Ectodermal cell (in vitro differentiated cells): ENCODE measurements at regions not wholly inside any gene's neighbourhood (a gene's known extent, or its start where the extent isn't known, plus 50 kb on each side); places are given as distances from the start of the nearest gene placed in this dataset.

Experiments
- H3K27ac ChIP-seq: 2 replicates; pipeline ENCODE4 v1.7.0; 2013; ENCODE audit warnings: mild to moderate bottlenecking, low read depth, low read length; ENCODE audit not compliant: insufficient read depth, poor library complexity, severe bottlenecking
- H3K27me3 ChIP-seq: 2 replicates; pipeline ENCODE4 v1.7.0; 2013; ENCODE audit warnings: mild to moderate bottlenecking, low read length; ENCODE audit not compliant: insufficient read depth, control insufficient read depth, poor library complexity, severe bottlenecking
- H3K36me3 ChIP-seq: one replicate; pipeline ENCODE4 v1.7.0; 2013; ENCODE audit warnings: low read length; ENCODE audit not compliant: control insufficient read depth, insufficient read depth
- H3K4me1 ChIP-seq: one replicate; pipeline ENCODE4 v1.7.0; 2013; ENCODE audit warnings: low read length; ENCODE audit not compliant: control insufficient read depth, insufficient read depth
- H3K4me3 ChIP-seq: 2 replicates; pipeline ENCODE4 v1.7.0; 2013; ENCODE audit warnings: low read depth, low read length, control low read depth; ENCODE audit not compliant: insufficient read depth
- H3K9me3 ChIP-seq: 2 replicates; pipeline ENCODE4 v1.7.0; 2013; ENCODE audit warnings: mild to moderate bottlenecking, low read length, moderate library complexity; ENCODE audit not compliant: control insufficient read depth
- WGBS, 2 experiments: methylation state at CpG; one replicate each; pipeline ENCODE4 v1.1.7; 2013; ENCODE audit warnings: missing lambda C conversion rate in 2 of 2; 5-methylcytosine and 5-hydroxymethylcytosine counted together

DNA sequence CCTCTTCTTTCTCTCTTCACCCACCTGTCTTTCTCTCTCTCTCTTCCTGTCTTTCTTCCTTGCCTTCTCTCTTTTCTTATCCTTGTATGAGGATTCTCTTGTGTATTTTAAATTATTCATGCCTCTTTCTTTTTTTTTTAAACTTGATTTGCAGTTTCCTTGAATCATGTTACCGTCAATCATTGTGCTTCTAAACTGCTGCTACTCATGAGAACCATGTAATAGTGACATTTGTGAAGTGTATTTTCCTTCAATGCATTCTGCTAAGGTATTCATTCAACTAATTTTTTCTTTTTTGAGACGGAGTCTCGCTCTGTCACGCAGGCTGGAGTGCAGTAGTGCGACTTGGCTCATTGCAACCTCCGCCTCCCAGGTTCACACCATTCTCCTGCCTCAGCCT lies 539.1 kb upstream of the BRINP3 start:
- Histone ChIP-seq H3K9me3 (no peaks in the 10 kb centered on the region), H3K27ac (no peak overlapping the region), H3K27me3 (no peaks in the 10 kb centered on the region), H3K4me3 (no peak overlapping the region), H3K4me1 (no peaks in the 10 kb centered on the region), H3K36me3 (no peaks in the 10 kb centered on the region)
- WGBS, 2 experiments = 90 to 95% methylated on average over 5 to 6 of the region's 6 CpGs

DNA sequence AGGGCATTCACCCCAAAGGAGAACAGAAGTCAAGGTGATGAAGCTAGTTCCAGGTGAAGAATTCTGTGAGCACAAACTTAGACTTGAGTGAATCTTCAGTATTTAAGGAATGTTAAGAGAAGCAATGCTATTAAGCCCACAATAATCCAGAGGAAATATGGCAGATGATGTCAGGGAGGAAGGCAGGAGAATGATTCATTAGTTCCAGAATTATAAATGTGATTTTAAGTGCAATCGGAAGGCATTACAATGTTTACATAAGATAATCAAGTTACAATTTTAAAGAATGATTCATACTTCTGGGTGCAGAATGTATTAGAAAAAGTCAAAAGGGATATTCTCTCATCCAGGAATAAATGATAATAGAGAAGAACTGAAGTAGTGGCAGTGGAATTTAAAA lies 545.2 kb upstream of the BRINP3 start:
- Histone ChIP-seq H3K4me3 (no peak overlapping the region), H3K9me3 (no peaks in the 10 kb centered on the region), H3K4me1 (no peaks in the 10 kb centered on the region), H3K36me3 (no peaks in the 10 kb centered on the region), H3K27me3 (no peaks in the 10 kb centered on the region), H3K27ac (no peak overlapping the region)
- WGBS, 2 experiments = 100% methylated on average over 1 of the region's 1 CpG; no CpG with 5 or more reads in 1 of the 2 experiments

DNA sequence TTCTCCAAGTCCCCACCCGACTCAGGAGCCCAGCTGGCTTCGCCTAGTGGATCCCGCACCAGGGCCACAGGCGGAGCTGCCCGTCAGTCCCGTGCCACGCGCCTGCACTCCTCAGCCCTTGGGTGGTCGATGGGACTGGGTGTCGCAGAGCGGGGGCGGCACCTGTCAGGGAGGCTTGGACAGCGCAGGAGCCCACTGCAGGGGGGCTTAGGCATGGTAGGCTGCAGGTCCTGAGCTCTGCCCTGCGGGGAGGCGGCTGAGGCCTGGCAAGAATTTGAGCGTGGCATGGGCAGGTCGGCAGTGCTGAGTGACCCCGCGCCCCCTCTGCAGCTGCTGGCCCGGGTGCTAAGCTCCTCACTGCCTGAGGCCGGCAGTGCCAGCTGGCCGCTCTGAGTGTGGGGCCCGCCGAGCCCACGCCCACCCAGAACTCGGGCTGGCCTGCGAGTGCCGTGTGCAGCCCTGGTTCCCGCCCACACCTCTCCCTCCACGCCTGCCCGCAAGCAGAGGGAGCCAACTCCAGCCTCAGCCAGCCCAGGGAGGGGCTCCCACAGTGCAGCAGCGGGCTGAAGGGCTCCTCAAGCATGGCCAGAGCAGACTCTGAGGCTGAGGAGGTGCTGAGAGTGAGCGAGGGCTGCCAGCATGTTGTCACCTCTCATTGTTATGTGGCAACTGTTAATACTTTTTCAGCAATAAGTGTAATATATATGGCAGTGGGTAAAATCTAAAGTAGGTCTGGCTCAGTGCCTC lies 548.4 kb upstream of the BRINP3 start:
- no peaks in the 10 kb centered on the region for H3K27me3 ChIP-seq
- H3K27ac ChIP-seq = no peak overlapping the region
- H3K9me3 ChIP-seq = no peaks in the 10 kb centered on the region
- WGBS, 2 experiments = 95 to 97% methylated on average over 33 of the region's 33 CpGs
- no peaks in the 10 kb centered on the region for H3K36me3 ChIP-seq
- no peaks in the 10 kb centered on the region for H3K4me1 ChIP-seq
- H3K4me3 ChIP-seq = no peak overlapping the region

DNA sequence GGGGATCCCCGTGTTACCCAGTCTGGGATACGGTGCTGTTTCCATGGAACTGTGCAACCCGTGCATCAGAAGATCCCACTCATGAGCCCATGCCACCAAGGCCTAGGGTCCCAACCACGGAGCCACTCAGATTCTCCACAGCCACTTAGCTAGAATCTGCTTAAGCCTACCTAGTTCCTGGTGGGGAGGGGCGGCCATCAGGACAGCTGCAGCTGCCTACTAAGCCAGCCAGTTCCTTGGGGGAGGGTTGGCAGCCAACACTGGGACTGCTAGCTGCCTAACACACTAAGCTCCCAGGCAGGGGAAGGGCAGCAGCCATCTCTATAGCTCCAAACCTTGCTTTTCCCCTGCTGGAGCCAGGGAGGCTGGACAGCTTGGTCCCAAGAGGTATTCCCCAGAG lies 549.2 kb upstream of the BRINP3 start:
- H3K4me1 ChIP-seq = no peaks in the 10 kb centered on the region
- WGBS, 2 experiments = 94 to 96% methylated on average over 5 of the region's 5 CpGs
- H3K9me3 ChIP-seq = no peaks in the 10 kb centered on the region
- no peaks in the 10 kb centered on the region for H3K27me3 ChIP-seq
- no peak overlapping the region for H3K4me3 ChIP-seq
- H3K36me3 ChIP-seq = no peaks in the 10 kb centered on the region
- H3K27ac ChIP-seq = no peak overlapping the region

DNA sequence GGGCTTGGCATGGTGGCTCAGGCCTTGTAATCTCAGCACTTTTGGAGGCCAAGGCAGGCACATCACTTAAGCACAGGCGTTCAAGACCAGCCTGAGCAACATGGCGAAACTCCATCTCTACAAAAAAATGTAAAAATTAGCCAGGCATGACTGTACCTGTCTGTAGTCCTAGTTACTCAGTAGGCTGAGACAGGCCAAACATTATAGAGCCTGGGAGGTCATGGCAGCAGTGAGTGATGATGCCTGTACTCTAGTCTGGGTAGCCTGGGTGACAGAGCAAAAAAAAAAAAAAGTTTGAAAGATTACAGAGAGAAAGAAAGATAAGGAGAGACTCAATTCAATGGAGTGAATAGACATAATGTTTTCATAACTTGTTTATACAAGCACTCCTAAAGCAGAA lies 556.5 kb upstream of the BRINP3 start:
- Histone ChIP-seq H3K27ac (no peak overlapping the region), H3K27me3 (no peaks in the 10 kb centered on the region), H3K4me1 (no peaks in the 10 kb centered on the region), H3K36me3 (no peaks in the 10 kb centered on the region), H3K4me3 (no peak overlapping the region), H3K9me3 (no peaks in the 10 kb centered on the region)
- 88 to 95% methylated on average over 2 of the region's 2 CpGs for whole genome bisulfite sequencing, 2 experiments

DNA sequence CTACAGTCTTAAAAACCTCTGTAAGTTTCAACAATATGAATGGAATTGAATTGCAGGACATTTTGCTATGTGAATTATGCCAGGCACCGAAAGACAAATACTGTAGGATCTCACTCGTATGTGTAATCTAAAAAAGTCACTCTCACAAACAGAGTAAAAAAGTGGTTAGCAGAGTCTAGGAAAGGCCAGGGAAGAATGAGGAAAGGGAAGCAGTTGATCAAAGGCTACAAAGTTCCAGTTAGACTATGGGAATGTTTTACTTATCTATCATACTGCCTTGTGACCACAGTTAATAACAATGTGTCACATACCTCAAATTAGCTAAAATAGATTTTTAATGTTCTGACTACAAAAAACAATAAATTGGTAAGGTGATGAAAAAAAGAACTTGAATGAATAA lies 565.4 kb upstream of the BRINP3 start:
- WGBS, 2 experiments = 92 to 100% methylated on average over 2 of the region's 2 CpGs
- Histone ChIP-seq H3K9me3 (no peaks in the 10 kb centered on the region), H3K27ac (no peak overlapping the region), H3K4me3 (no peak overlapping the region), H3K4me1 (no peaks in the 10 kb centered on the region), H3K36me3 (no peaks in the 10 kb centered on the region), H3K27me3 (no peaks in the 10 kb centered on the region)

DNA sequence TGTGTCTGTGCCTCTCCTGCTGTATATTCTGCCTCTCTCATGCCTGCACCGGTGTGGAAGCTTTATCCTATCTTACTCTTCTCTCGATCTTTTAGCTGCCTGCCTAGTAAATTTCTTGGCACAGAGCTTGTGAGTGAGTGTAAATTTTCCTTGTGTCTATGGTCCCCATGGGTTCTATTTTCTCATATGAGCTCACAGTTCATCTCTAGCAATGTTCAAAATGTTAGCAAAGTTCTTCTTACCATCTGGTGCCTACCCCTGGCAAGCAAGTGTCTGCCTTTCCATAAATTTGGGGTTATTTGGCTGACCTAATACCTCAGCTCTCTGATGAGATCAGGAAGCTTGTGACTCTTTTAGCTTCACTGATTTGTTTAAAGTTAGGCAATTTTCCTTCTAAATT lies 572.1 kb upstream of the BRINP3 start:
- no peaks in the 10 kb centered on the region for H3K36me3 ChIP-seq
- no peaks in the 10 kb centered on the region for H3K9me3 ChIP-seq
- H3K4me1 ChIP-seq = no peaks in the 10 kb centered on the region
- H3K27ac ChIP-seq = no peak overlapping the region
- WGBS, 2 experiments = 94 to 95% methylated on average over 2 of the region's 2 CpGs
- no peak overlapping the region for H3K4me3 ChIP-seq
- H3K27me3 ChIP-seq = no peaks in the 10 kb centered on the region

DNA sequence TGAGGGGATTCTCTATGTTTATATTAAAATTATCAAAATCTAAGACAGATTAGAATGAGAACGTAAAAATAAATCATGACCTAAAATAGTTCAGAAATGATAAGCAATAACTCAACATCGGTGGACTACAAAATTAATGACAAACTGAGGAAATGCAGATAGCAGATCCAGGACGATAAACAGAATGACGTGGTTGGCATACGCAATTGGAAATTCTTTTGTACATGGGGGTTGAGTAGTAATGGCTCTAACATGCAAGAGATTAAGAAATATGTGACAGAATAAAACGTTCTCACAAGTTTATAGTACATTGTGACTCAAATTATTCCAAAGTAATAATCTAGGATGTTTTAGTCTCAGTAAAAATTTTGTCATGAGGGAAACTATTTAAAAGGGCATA lies 575.2 kb upstream of the BRINP3 start:
- 93 to 95% methylated on average over 4 to 6 of the region's 6 CpGs for WGBS, 2 experiments
- Histone ChIP-seq H3K4me3 (no peak overlapping the region), H3K27me3 (no peaks in the 10 kb centered on the region), H3K27ac (no peak overlapping the region), H3K9me3 (no peaks in the 10 kb centered on the region), H3K36me3 (no peaks in the 10 kb centered on the region), H3K4me1 (no peaks in the 10 kb centered on the region)

DNA sequence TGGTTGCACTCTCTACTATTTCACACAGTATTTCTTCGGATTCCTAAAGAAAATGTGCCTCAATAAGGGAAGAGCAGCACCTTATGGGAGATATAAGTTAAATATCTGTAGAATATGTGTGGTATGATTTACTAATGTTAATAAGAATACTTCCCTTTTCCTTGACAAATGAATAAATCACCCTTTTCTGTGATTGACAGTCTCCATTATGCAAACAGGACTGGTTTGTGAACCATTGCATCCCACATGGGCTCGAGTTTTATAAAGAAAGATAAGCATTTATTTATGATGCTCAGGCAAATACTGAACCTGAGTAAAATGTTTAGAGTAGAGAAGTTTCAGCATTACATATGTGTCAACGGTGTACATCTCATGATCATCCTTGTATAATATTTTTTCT lies 587.7 kb upstream of the BRINP3 start:
- WGBS, 2 experiments = 84 to 100% methylated on average over 1 to 3 of the region's 3 CpGs
- no peaks in the 10 kb centered on the region for H3K9me3 ChIP-seq
- no peaks in the 10 kb centered on the region for H3K27me3 ChIP-seq
- H3K4me3 ChIP-seq = no peak overlapping the region
- H3K27ac ChIP-seq = no peak overlapping the region
- H3K4me1 ChIP-seq = no peaks in the 10 kb centered on the region
- no peaks in the 10 kb centered on the region for H3K36me3 ChIP-seq

DNA sequence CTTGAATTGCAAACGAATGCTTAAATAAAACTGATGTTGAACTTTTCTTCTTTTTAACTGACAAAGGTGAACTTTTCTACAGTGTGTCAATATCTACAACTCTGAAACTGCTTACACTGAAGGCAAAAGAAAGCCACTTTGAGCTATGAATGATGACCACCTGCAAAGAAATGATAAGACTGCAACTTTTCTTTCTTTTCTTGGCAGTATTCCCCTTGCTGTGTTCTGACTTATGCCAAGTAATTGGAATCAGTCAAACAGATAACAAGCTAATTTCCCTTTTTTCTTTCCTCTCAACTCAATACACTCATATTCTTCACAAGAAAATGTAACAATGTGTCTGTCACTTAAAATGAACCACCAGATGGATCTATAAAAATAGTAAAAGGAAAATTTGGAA lies 588.1 kb upstream of the BRINP3 start:
- Histone ChIP-seq H3K9me3 (no peaks in the 10 kb centered on the region), H3K4me1 (no peaks in the 10 kb centered on the region), H3K27me3 (no peaks in the 10 kb centered on the region), H3K27ac (no peak overlapping the region), H3K36me3 (no peaks in the 10 kb centered on the region), H3K4me3 (no peak overlapping the region)
- 100% methylated on average over 1 of the region's 1 CpG; no CpG with 5 or more reads in 1 of the 2 experiments for WGBS, 2 experiments

DNA sequence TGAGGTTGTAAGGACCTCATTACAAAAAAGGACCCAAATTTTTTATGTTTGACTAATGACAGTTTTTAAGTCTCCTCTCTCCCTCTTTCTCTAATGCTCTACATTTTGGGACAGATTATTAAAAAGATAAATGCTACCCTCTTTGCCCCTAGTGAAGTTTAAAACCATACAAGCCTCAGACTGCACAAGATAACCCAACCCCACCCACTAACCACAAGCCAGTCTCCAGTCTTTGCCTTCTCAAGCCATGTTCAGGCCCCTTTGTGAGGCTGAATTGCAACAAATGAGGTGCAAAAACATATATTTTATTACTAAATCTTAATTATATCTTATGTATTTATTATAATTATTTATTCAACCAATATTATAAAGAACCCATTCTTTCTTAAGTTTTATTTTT lies 597.2 kb upstream of the BRINP3 start:
- Histone ChIP-seq H3K9me3 (no peaks in the 10 kb centered on the region), H3K27ac (no peak overlapping the region), H3K4me3 (no peak overlapping the region), H3K4me1 (no peaks in the 10 kb centered on the region), H3K36me3 (no peaks in the 10 kb centered on the region), H3K27me3 (no peaks in the 10 kb centered on the region)
